AG04450 (cell line): ENCODE measurements at regions not wholly inside any gene's neighbourhood (a gene's known extent, or its start where the extent isn't known, plus 50 kb on each side); places are given as distances from the start of the nearest gene placed in this dataset.

ENCODE experiments used
- CTCF ChIA-PET: fragments of 300-600, 350-600 bp; formaldehyde crosslinking; extraction: SDS; loops from one replicate; lab custom pipeline; 2022; ENCODE audit warnings: antibody characterized with exemption, inconsistent platforms; lab: Charles Lee
- POLR2A ChIA-PET: fragments of 350-600 bp; formaldehyde crosslinking; extraction: SDS; loops from one replicate; lab custom pipeline; 2021; ENCODE audit warnings: antibody characterized with exemption, inconsistent platforms; lab: Yijun Ruan, JAX
- DNase-seq: peaks from one replicate; pipeline ENCODE4 v3.0.0-alpha.2; 2011; ENCODE audit warnings: low read depth, low spot score
- H3K27ac ChIP-seq: one replicate; pipeline ENCODE4 v1.5.1; 2012; ENCODE audit warnings: low read depth, low read length, control low read depth
- H3K27me3 ChIP-seq: one replicate; pipeline ENCODE4 v1.6.0; 2012; ENCODE audit warnings: low read length; ENCODE audit not compliant: control insufficient read depth, insufficient read depth
- H3K4me3 ChIP-seq: 2 replicates; pipeline ENCODE4 v1.5.1; 2011; ENCODE audit warnings: mild to moderate bottlenecking, low read depth, low read length, control low read depth
- H3K9me3 ChIP-seq: 2 replicates; pipeline ENCODE4 v1.5.1; 2012; ENCODE audit warnings: low read length; ENCODE audit not compliant: control insufficient read depth, insufficient read depth
- TF ChIP-seq, protein P1 (sequence below): IDR thresholded peaks from 2 replicates; pipeline ENCODE4 v1.5.1; 2011; ENCODE audit warnings: low read depth, low read length, control low read depth, inconsistent platforms

DNA sequence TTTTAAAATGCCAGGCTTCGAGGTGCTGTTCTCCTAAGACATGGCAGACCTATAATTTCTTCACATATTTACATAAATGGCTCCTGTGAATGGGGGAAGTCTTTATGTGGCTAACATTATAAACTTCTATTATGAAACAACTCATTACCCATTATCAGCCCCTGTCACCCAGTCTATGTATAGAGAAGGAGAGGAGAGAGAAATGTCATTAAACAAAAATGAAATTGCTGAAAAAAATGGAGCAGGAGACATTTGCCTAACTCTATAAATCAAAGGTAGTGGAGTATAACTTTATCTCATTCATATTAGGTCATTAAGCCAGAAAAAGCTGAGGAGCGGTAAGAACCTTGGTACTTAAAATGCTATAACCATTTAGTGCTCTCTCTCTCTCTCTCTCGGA, 71.9 kb upstream of the KRR1 start:
- no peaks in the 10 kb centered on the region for H3K9me3 ChIP-seq
- no peak overlapping the region for H3K4me3 ChIP-seq
- H3K27ac ChIP-seq, result no peak overlapping the region
- TF ChIP-seq, protein P1, sequence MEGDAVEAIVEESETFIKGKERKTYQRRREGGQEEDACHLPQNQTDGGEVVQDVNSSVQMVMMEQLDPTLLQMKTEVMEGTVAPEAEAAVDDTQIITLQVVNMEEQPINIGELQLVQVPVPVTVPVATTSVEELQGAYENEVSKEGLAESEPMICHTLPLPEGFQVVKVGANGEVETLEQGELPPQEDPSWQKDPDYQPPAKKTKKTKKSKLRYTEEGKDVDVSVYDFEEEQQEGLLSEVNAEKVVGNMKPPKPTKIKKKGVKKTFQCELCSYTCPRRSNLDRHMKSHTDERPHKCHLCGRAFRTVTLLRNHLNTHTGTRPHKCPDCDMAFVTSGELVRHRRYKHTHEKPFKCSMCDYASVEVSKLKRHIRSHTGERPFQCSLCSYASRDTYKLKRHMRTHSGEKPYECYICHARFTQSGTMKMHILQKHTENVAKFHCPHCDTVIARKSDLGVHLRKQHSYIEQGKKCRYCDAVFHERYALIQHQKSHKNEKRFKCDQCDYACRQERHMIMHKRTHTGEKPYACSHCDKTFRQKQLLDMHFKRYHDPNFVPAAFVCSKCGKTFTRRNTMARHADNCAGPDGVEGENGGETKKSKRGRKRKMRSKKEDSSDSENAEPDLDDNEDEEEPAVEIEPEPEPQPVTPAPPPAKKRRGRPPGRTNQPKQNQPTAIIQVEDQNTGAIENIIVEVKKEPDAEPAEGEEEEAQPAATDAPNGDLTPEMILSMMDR, result no peak
- no peaks in the 10 kb centered on the region for H3K27me3 ChIP-seq
- ChIA-PET CTCF (no interaction called here), POLR2A (no interaction called here)
- no peak for DNase-seq

DNA sequence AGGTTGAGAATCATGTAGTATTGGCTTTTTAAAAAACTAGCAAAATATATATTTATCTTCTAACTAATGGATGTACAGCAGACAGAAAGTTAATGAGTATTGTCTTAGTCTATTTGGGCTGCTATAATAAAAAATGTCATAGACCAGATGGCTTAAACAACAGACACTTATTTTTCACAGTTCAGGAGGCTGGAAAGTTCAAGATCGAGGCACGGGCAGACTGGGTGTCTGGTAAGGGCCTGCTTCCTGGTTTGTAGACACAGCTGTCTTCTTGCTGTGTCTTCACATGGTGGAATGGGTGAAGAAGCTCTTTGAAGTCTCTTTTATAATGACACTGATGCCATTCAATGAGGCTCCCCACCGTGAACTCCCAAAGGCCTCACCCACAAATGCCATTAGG, 70.1 kb upstream of the KRR1 start:
- POLR2A ChIA-PET, result no interaction called here

DNA sequence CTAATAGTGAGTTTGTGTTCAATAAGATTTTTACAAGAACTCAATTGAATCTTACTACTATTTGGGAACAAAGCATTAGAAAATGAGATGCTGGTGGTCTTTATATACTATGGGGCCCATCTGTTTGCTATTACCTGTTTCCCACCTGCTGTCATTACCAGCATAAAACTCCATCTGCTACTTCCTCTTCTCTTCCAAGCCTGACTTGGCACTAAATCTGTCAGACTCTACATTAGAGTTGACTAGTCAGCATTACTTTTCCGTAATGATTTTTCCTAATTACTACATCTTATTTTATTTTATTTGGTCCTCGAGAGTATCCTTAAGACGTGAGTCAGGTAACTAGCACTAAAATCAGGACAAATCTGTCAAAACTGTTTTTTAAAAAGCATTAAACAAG, 68.1 kb upstream of the KRR1 start:
- Histone ChIP-seq H3K27ac (no peak overlapping the region), H3K27me3 (no peaks in the 10 kb centered on the region), H3K4me3 (no peak overlapping the region), H3K9me3 (no peaks in the 10 kb centered on the region)
- ChIA-PET POLR2A (no interaction called here), CTCF (interaction anchor here (0.6 kb wide), 1 partner anchor 863 kb away, joined by 3 read pairs; no protein-coding TSS in a partner anchor)
- no peak for DNase-seq
- TF ChIP-seq, protein P1, result no peak

More for the DNA sequence above, 70.1 kb upstream of the KRR1 start:
- no peaks in the 10 kb centered on the region for H3K27me3 ChIP-seq
- CTCF ChIA-PET, result no interaction called here
- no peak overlapping the region for H3K4me3 ChIP-seq
- TF ChIP-seq, protein P1, result no peak
- no peaks in the 10 kb centered on the region for H3K9me3 ChIP-seq
- no peak overlapping the region for H3K27ac ChIP-seq
- DNase-seq, result no peak

DNA sequence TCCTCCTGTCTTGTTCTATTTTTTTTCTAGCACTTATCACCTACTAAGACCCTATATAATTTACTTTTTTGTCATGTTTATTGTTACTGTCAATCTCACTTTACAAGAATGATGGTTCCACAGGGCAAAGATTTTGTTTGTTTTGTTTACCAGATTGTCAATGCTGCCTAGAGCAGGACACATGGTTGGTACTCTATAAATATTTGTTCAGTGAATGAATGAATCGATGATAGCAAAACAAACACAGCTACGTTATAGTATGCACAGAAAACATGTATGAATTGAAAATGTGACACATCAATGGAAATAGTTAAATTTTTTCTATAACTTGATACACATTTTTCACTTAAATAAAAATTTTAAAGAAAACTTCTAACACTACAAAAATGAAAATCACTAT, 67.1 kb upstream of the KRR1 start:
- TF ChIP-seq, protein P1, result no peak
- POLR2A ChIA-PET, result no interaction called here
- CTCF ChIA-PET, result no interaction called here

DNA sequence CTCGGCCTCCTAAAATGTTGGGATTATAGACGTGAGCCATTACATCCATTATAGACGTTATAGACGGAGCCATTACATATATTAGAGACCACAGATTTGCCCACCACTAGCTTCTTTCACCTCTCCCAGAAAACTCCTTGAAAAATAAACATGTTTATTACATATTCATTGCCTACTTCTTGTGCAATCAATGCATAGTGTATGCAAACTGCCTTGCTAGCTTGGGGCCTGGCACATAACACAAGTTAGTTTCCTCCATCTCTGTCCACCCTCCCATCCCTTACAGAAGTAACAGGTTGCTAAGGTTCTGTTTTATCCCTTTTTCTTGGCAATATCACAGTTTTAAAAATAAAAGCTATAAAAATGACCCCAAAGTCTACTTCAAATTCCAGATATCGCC, 66.4 kb upstream of the KRR1 start:
- Histone ChIP-seq H3K27ac (no peak overlapping the region), H3K9me3 (no peaks in the 10 kb centered on the region), H3K4me3 (no peak overlapping the region), H3K27me3 (no peaks in the 10 kb centered on the region)
- ChIA-PET POLR2A (no interaction called here), CTCF (no interaction called here)
- no peak for DNase-seq
- TF ChIP-seq, protein P1, result no peak

More for the DNA sequence above, 67.1 kb upstream of the KRR1 start:
- no peak for DNase-seq
- Histone ChIP-seq H3K9me3 (no peaks in the 10 kb centered on the region), H3K27me3 (no peaks in the 10 kb centered on the region), H3K27ac (no peak overlapping the region), H3K4me3 (no peak overlapping the region)
